Stomach (tissue), 8 donors: ENCODE measurements at regions not wholly inside any gene's neighbourhood (a gene's known extent, or its start where the extent isn't known, plus 50 kb on each side); places are given as distances from the start of the nearest gene placed in this dataset.

Experiments
- DNase-seq, 2 donors: peaks; one replicate each; pipeline versions ENCODE4 v3.0.0 to v3.0.0-alpha.2; 2013 to 2019
- H3K27ac ChIP-seq, 5 donors: fragments of 200-600 bp in 4 of 5; sonication (generic) in 4 of 5; one replicate each; pipeline ENCODE4 v1.5.1; 2013 to 2019; ENCODE audit warnings: mild to moderate bottlenecking in 1 of 5, moderate library complexity in 1 of 5
- H3K27me3 ChIP-seq, 3 donors: fragments of 200-600 bp; sonication (generic); one replicate each; pipeline ENCODE4 v1.5.1; 2017 to 2019; ENCODE audit warnings: mixed run types in 1 of 3
- H3K36me3 ChIP-seq, 4 donors: fragments of 200-600 bp; sonication (generic); 1 replicate in 3 of 4; 2 replicates in 1 of 4; pipeline ENCODE4 v1.5.1; 2016 to 2019
- H3K4me1 ChIP-seq, 4 donors: fragments of 200-600 bp; sonication (generic); one replicate each; pipeline ENCODE4 v1.5.1; 2016 to 2019
- H3K4me3 ChIP-seq, 4 donors: fragments of 200-600 bp; sonication (generic) in 3 of 4; one replicate each; pipeline ENCODE4 v1.5.1; 2016 to 2019; ENCODE audit warnings: mild to moderate bottlenecking in 1 of 4
- H3K9me3 ChIP-seq, 4 donors: fragments of 200-600 bp; sonication (generic); one replicate each; pipeline ENCODE4 v1.5.1; 2016 to 2019
- CTCF ChIP-seq, 7 experiments: fragments of 450-650 bp in 4 of 7; fragments of 200-600 bp in 3 of 7; sonication (generic) in 3 of 7; IDR thresholded peaks; one replicate each; pipeline ENCODE4 v1.5.1; 2016 to 2019; ENCODE audit warnings: antibody characterized with exemption in 7 of 7, control low read depth in 2 of 7, mild to moderate bottlenecking in 1 of 7
- EP300 ChIP-seq: sonication (generic); formaldehyde crosslinking; IDR thresholded peaks from one replicate; pipeline ENCODE4 v1.6.1; 2017; ENCODE audit warnings: antibody characterized with exemption
- POLR2A ChIP-seq, 4 donors: fragments of 450-650 bp; IDR thresholded peaks; one replicate each; pipeline ENCODE4 v1.6.1; 2016; ENCODE audit warnings: antibody characterized with exemption in 4 of 4, control low read depth in 2 of 4, mild to moderate bottlenecking in 1 of 4, moderate library complexity in 1 of 4
- POLR2AphosphoS5 ChIP-seq, 3 donors: sonication (generic); formaldehyde crosslinking; IDR thresholded peaks; one replicate each; pipeline ENCODE4 v1.6.1; 2016; ENCODE audit warnings: antibody characterized with exemption in 3 of 3
- WGBS, 5 donors: extraction: QIAGEN DNeasy Blood & Tissue Kit in 3 of 5; methylation state at CpG; one replicate each; pipeline versions ENCODE4 v1.1.5 to v1.1.7; 2013 to 2018; 5-methylcytosine and 5-hydroxymethylcytosine counted together
- intact Hi-C: fragments of 100-400 bp; cut with DNase I; formaldehyde crosslinking; loops from one replicate; pipeline ENCODE4 v1.15.1; 2023; ENCODE audit warnings: low total_unique reads
- donor health status: healthy with polysubstance abuse.
- donor health status: Bipolar disorder and iron deficiency.
- donor health status: healthy.

DNA sequence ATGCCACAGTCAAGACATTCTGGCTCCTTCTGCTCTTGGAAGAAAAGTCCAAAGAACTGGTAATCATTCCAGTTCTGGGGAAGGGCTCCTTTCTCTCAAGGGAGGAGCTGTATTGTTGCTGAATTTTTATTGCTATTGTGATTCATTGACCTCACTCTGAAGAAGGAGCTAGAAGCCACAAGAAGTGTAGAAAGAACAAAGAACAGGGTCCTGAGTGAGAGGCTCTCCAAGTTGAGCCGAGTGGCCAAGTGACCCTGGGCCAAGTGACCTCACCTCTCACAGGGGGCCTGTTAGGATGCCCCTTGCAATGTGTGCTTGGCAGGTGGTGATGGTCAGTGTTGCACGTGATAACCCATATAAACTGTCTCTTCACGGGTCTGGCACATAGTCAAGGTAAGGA is 173.3 kb downstream of the FGF18 start:
- 73 to 89% (median 78%) methylated on average over 3 of the region's 3 CpGs for WGBS, 5 donors
- no peak for DNase-seq
- H3K4me1 ChIP-seq: no peaks in the 10 kb centered on the region
- H3K36me3 ChIP-seq: no peaks in the 10 kb centered on the region
- peaks cover 0 to 15% (median 0%) of the 10 kb centered on the region in 3 donors for H3K27me3 ChIP-seq
- intact Hi-C loops: no loop called here
- no peak overlapping the region for H3K27ac ChIP-seq
- TF ChIP-seq EP300: no peak
- TF ChIP-seq POLR2A (IDR thresholded peaks at IDR 0.05): no peak
- TF ChIP-seq CTCF (IDR thresholded peaks at IDR 0.05): no peak
- TF ChIP-seq POLR2AphosphoS5 (IDR thresholded peaks at IDR 0.05): no peak
- no peaks in the 10 kb centered on the region for H3K9me3 ChIP-seq
- no peak overlapping the region for H3K4me3 ChIP-seq

DNA sequence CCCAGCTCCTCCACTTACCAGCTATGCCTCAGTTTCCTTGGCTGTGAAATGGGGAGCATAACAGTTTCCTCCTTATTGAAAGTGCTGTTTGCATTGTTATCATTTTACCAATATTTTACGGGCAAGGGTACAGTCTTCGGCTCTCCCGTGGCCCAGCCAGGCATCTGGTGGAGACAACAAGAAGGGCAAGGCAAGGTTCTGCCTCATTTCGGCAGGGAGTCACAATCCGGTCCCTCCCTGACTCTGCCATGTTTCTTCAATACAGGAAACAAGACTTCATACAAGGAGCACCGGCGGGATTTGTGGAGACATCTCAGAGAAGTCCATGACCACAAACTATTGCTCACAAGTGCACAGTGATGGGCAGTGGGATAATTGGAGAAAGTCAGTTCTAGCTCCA is 174.0 kb downstream of the FGF18 start:
- Histone ChIP-seq H3K27me3 (peaks cover 0 to 15% (median 0%) of the 10 kb centered on the region in 3 donors), H3K27ac (no peak overlapping the region), H3K36me3 (no peaks in the 10 kb centered on the region), H3K4me3 (no peak overlapping the region), H3K4me1 (no peaks in the 10 kb centered on the region), H3K9me3 (no peaks in the 10 kb centered on the region)
- intact Hi-C loops: no loop called here
- WGBS, 5 donors: 92 to 94% (median 93%) methylated on average over 7 of the region's 7 CpGs
- TF ChIP-seq POLR2AphosphoS5 (IDR thresholded peaks at IDR 0.05) (no peak), EP300 (no peak), CTCF (IDR thresholded peaks at IDR 0.05) (no peak), POLR2A (IDR thresholded peaks at IDR 0.05) (no peak)
- no peak for DNase-seq

- 83 to 94% (median 89%) methylated on average over 2 of the region's 2 CpGs for WGBS, 5 donors
- no peak overlapping the region for H3K27ac ChIP-seq
- no peak overlapping the region for H3K4me3 ChIP-seq
- no peaks in the 10 kb centered on the region for H3K9me3 ChIP-seq
- no peak for DNase-seq
- peaks cover 0 to 15% (median 0%) of the 10 kb centered on the region in 3 donors for H3K27me3 ChIP-seq
- no peak for TF ChIP-seq POLR2AphosphoS5 (IDR thresholded peaks at IDR 0.05)
- no peak for TF ChIP-seq EP300
- TF ChIP-seq CTCF (IDR thresholded peaks at IDR 0.05): no peak
- no peak for TF ChIP-seq POLR2A (IDR thresholded peaks at IDR 0.05)
- H3K36me3 ChIP-seq: no peaks in the 10 kb centered on the region
- intact Hi-C loops: no loop called here
- H3K4me1 ChIP-seq: no peaks in the 10 kb centered on the region
These were observed 174.5 kb downstream of the FGF18 start for GRCh38 chr5:171593976-171594375.

GRCh38 chr5:171595401-171595800 is 176.0 kb downstream of the FGF18 start:
- WGBS, 5 donors: 72 to 87% (median 77%) methylated on average over 3 of the region's 3 CpGs
- peaks cover 0 to under 1% (median 0%) of the 10 kb centered on the region in 4 donors for H3K4me1 ChIP-seq
- no peaks in the 10 kb centered on the region for H3K36me3 ChIP-seq
- H3K9me3 ChIP-seq: no peaks in the 10 kb centered on the region
- TF ChIP-seq EP300 (no peak), POLR2AphosphoS5 (IDR thresholded peaks at IDR 0.05) (no peak), POLR2A (IDR thresholded peaks at IDR 0.05) (no peak), CTCF (IDR thresholded peaks at IDR 0.05) (no peak)
- intact Hi-C loops: no loop called here
- no peak overlapping the region for H3K27ac ChIP-seq
- H3K4me3 ChIP-seq: no peak overlapping the region
- H3K27me3 ChIP-seq: peaks cover 0 to 22% (median 0%) of the 10 kb centered on the region in 3 donors
- DNase-seq: no peak
